ENCODE measurements at regions not wholly inside any gene's neighbourhood (a gene's known extent, or its start where the extent isn't known, plus 50 kb on each side); places are given as distances from the start of the nearest gene placed in this dataset.

DNA sequence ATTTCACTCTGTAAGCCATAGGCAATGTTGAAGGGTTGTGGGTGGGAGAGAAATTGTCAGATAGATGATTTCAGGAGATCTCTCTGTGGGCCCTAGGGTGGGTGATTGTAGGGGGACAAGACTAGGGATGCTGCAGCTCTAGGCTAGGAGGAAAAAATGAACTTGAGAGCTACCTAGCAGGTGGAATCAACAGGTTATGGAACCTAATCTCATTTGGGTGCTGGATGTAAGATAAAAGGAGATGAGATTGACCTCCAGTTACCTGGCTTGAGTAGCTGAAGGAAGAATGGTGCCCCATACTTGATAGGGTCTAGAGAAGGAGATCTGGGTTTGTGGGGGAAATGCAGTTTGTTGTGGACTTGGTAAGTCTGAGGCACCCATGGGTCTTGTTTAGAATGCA lies 396.5 kb downstream of the RRAGC start:
- Histone ChIP-seq H3K4me1 (no peaks in the 10 kb centered on the region), H3K4me3 (no peak overlapping the region), H3K36me3 (no peaks in the 10 kb centered on the region), H3K27ac (no peak overlapping the region), H3K27me3 (peaks cover 42% of the 10 kb centered on the region), H3K9me3 (peaks cover 0 to 6% (median 0%) of the 10 kb centered on the region in 3 donors)
- no peak for TF ChIP-seq POLR2AphosphoS5 (IDR thresholded peaks at IDR 0.05)
- TF ChIP-seq, protein P1, sequence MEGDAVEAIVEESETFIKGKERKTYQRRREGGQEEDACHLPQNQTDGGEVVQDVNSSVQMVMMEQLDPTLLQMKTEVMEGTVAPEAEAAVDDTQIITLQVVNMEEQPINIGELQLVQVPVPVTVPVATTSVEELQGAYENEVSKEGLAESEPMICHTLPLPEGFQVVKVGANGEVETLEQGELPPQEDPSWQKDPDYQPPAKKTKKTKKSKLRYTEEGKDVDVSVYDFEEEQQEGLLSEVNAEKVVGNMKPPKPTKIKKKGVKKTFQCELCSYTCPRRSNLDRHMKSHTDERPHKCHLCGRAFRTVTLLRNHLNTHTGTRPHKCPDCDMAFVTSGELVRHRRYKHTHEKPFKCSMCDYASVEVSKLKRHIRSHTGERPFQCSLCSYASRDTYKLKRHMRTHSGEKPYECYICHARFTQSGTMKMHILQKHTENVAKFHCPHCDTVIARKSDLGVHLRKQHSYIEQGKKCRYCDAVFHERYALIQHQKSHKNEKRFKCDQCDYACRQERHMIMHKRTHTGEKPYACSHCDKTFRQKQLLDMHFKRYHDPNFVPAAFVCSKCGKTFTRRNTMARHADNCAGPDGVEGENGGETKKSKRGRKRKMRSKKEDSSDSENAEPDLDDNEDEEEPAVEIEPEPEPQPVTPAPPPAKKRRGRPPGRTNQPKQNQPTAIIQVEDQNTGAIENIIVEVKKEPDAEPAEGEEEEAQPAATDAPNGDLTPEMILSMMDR (IDR thresholded peaks at IDR 0.05): no peak
- no peak for TF ChIP-seq POLR2A (IDR thresholded peaks at IDR 0.05)
- no peak for TF ChIP-seq EP300 (IDR thresholded peaks at IDR 0.05)
- no peak for ATAC-seq

DNA sequence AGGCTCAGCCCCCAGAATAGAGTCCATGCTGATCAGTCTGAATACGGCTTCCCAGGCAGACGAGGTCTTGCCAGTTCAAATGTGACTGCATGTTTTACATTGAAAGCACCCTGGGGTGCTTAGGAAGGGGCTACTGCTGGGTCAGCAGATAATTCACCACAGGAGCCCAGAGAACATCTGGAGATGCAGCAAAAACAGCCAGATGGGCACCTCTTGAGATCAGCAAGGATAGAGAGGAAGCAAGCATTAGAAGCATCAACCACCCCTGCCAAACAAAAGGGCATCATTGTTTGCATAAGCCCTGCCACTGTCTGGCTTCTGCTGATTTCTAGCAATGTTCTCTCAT lies 403.1 kb downstream of the RRAGC start:
- no peaks in the 10 kb centered on the region for H3K4me1 ChIP-seq
- H3K36me3 ChIP-seq: no peaks in the 10 kb centered on the region
- no peak for ATAC-seq
- 80% methylated on average over 1 of the region's 2 CpGs; no CpG with 5 or more reads in 1 of the 2 donors for WGBS, 2 donors (ENCODE audit: low coverage in 1 of 2)
- H3K27ac ChIP-seq: no peak overlapping the region
- no peaks in the 10 kb centered on the region for H3K9me3 ChIP-seq
- H3K4me3 ChIP-seq: no peak overlapping the region
- H3K27me3 ChIP-seq: peaks cover 41% of the 10 kb centered on the region
- TF ChIP-seq, protein P1 (IDR thresholded peaks at IDR 0.05): no peak
- no peak for TF ChIP-seq POLR2A (IDR thresholded peaks at IDR 0.05)
- TF ChIP-seq EP300 (IDR thresholded peaks at IDR 0.05): no peak
- no peak for TF ChIP-seq POLR2AphosphoS5 (IDR thresholded peaks at IDR 0.05)

DNA sequence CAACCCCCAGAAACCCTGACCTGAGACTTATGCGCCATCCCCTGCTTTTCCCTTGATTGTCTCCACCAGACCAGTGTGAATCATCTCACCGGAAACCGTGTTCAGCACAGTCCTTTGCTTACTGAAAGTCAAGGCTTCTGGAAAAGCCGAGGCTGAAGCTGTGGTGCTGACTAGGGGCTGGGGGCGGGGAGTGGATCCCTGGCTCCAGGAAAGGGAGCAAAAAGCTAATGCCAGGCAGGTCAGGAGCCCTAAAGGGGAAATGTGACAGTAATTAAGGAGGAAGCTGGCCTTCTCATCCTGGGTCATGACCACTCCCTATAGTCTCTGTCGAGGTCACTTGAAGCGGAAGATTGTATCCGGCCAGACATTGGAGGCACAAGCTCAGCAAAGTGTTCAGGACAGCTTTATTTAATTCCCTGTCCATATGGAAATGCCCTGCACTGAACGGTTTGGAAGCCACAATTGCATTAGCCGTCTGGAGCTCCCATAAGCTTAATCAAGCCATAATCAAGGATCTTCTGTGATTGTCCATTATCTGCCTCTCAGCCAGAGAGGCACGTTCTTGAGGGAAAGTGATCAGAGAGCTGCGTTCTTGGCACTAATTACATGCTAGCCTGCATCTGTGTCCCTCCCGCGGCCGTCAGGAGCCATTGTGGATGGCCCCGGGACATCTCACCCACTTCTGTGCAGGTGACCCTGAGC lies 403.6 kb downstream of the RRAGC start:
- no peak for ATAC-seq
- no peaks in the 10 kb centered on the region for H3K36me3 ChIP-seq
- H3K27ac ChIP-seq: no peak overlapping the region
- no peaks in the 10 kb centered on the region for H3K9me3 ChIP-seq
- no peak overlapping the region for H3K4me3 ChIP-seq
- WGBS, 2 donors (ENCODE audit: low coverage in 1 of 2): 49 to 73% methylated on average over 3 to 6 of the region's 16 CpGs
- no peaks in the 10 kb centered on the region for H3K4me1 ChIP-seq
- peaks cover 42% of the 10 kb centered on the region for H3K27me3 ChIP-seq
- TF ChIP-seq, protein P1 (IDR thresholded peaks at IDR 0.05): no peak
- no peak for TF ChIP-seq POLR2AphosphoS5 (IDR thresholded peaks at IDR 0.05)

DNA sequence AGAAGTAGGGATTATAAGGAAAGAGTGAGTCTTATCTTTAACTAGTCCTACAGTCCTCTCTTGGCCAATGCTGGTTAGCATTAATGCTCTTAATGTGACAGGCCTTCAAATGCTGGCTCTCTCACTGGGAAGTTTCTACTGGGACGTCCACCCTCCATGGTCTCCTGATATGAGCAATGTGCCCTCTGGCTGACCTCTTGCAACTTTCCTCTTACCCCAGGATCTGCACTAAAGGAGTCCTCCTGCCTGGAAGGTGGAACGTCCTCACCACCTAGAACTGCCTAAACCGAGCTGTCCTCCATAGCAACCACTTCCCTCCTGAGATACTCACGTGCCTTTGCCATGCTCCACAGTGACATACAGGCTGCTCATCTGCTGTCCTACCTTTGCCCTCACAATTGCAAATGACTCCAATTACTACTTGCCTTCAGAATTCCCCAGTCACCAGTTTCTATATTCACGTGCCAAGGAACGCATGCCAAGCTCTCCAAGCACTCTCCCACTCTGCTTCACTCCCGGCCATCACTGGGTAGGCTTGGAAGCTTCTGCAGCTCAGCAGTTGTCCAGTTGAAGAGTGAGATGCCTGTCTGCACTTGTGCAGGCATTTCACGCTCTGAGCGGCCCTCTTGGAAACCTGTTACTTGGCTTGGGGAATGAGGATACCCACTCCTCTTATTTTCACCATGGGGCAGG lies 404.7 kb downstream of the RRAGC start:
- no peak for ATAC-seq
- TF ChIP-seq POLR2A (IDR thresholded peaks at IDR 0.05): no peak
- TF ChIP-seq POLR2AphosphoS5 (IDR thresholded peaks at IDR 0.05): no peak
- TF ChIP-seq, protein P1 (IDR thresholded peaks at IDR 0.05): no peak
- no peak for TF ChIP-seq EP300 (IDR thresholded peaks at IDR 0.05)
- 44 to 71% methylated on average over 1 to 3 of the region's 9 CpGs for WGBS, 2 donors (ENCODE audit: low coverage in 1 of 2)

DNA sequence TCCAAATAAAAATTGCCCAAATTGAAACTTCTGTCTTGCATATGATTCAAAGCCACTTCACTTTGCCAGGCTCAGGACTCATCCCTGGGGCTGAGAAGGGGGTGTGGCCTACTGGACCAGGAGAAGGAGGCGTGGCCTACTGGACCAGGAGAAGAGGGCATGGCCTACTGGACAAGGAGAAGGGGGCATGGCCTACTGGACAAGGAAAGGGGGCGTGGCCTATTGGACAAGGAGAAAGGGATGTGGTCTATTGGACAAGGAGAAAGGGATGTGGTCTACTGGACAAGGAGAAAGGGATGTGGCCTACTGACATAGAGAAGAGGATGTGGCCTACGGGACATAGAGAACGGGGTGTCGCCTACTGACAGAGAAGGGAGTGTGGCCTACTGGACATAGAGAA lies 405.3 kb downstream of the RRAGC start:
- peaks cover 45% of the 10 kb centered on the region for H3K27me3 ChIP-seq
- 83 to 92% methylated on average over 4 to 5 of the region's 5 CpGs for WGBS, 2 donors (ENCODE audit: low coverage in 1 of 2)
- H3K27ac ChIP-seq: no peak overlapping the region
- no peak for ATAC-seq
- H3K9me3 ChIP-seq: no peaks in the 10 kb centered on the region
- H3K36me3 ChIP-seq: no peaks in the 10 kb centered on the region
- no peak overlapping the region for H3K4me3 ChIP-seq
- H3K4me1 ChIP-seq: no peaks in the 10 kb centered on the region
- TF ChIP-seq EP300 (IDR thresholded peaks at IDR 0.05) (no peak), POLR2AphosphoS5 (IDR thresholded peaks at IDR 0.05) (no peak)
- TF ChIP-seq, protein P1 (IDR thresholded peaks at IDR 0.05): no peak

More for the DNA sequence above, 404.7 kb downstream of the RRAGC start:
- Histone ChIP-seq H3K9me3 (no peaks in the 10 kb centered on the region), H3K27me3 (peaks cover 48% of the 10 kb centered on the region), H3K36me3 (no peaks in the 10 kb centered on the region), H3K4me3 (no peak overlapping the region), H3K27ac (no peak overlapping the region), H3K4me1 (no peaks in the 10 kb centered on the region)
